ENCODE measurements at regions not wholly inside any gene's neighbourhood (a gene's known extent, or its start where the extent isn't known, plus 50 kb on each side); places are given as distances from the start of the nearest gene placed in this dataset.
A peak's percentile ranks its signal among the peaks of the same experiment; 100 is the strongest.

GRCh38 chr1:90187323-90187585 lies 192.3 kb downstream of the ZNF326 start:
- Histone ChIP-seq H3K27ac (no peak overlapping the region), H3K27me3 (replicated peaks) (no peaks in the 10 kb centered on the region), H3K36me3 (replicated peaks) (no peaks in the 10 kb centered on the region), H3K4me3 (ENCODE audit: low read depth, low read length) (no peak overlapping the region)
- in situ Hi-C loops (cut with HindIII; ENCODE audit: low pct_ligation_motif_present, low sequenced_read_pairs): no loop called here
- DNase-seq: no peak
- no peak for TF ChIP-seq CTCF (IDR thresholded peaks at IDR 0.05; ENCODE audit: low read depth, low read length, missing control alignments)

GRCh38 chr1:90186506-90187322 lies 191.8 kb downstream of the ZNF326 start:
- in situ Hi-C loops (cut with HindIII; ENCODE audit: low pct_ligation_motif_present, low sequenced_read_pairs): no loop called here
- H3K27me3 ChIP-seq (replicated peaks): no peaks in the 10 kb centered on the region
- no peak for DNase-seq
- H3K4me3 ChIP-seq (ENCODE audit: low read depth, low read length): no peak overlapping the region
- no peak for TF ChIP-seq CTCF (IDR thresholded peaks at IDR 0.05; ENCODE audit: low read depth, low read length, missing control alignments)
- no peak overlapping the region for H3K27ac ChIP-seq
- no peaks in the 10 kb centered on the region for H3K36me3 ChIP-seq (replicated peaks)

GRCh38 chr1:90176530-90176929 lies 181.6 kb downstream of the ZNF326 start:
- no peak overlapping the region for H3K27ac ChIP-seq
- H3K27me3 ChIP-seq (replicated peaks): no peaks in the 10 kb centered on the region
- H3K4me3 ChIP-seq (ENCODE audit: low read depth, low read length): no peak overlapping the region
- in situ Hi-C loops (cut with HindIII; ENCODE audit: low pct_ligation_motif_present, low sequenced_read_pairs): no loop called here
- no peak for TF ChIP-seq CTCF (IDR thresholded peaks at IDR 0.05; ENCODE audit: low read depth, low read length, missing control alignments)
- DNase-seq: peak; percentile 3
- H3K36me3 ChIP-seq (replicated peaks): no peaks in the 10 kb centered on the region

- no peak for TF ChIP-seq CTCF (IDR thresholded peaks at IDR 0.05; ENCODE audit: low read depth, low read length, missing control alignments)
- no peak for DNase-seq
- in situ Hi-C loops (cut with HindIII; ENCODE audit: low pct_ligation_motif_present, low sequenced_read_pairs): no loop called here
Observed at GRCh38 chr1:90175490-90176167, 180.7 kb downstream of the ZNF326 start.

GRCh38 chr1:90174246-90174645 lies 179.3 kb downstream of the ZNF326 start:
- no peaks in the 10 kb centered on the region for H3K36me3 ChIP-seq (replicated peaks)
- no peak for TF ChIP-seq CTCF (IDR thresholded peaks at IDR 0.05; ENCODE audit: low read depth, low read length, missing control alignments)
- no peak overlapping the region for H3K4me3 ChIP-seq (ENCODE audit: low read depth, low read length)
- no peak overlapping the region for H3K27ac ChIP-seq
- H3K27me3 ChIP-seq (replicated peaks): no peaks in the 10 kb centered on the region
- in situ Hi-C loops (cut with HindIII; ENCODE audit: low pct_ligation_motif_present, low sequenced_read_pairs): no loop called here
- DNase-seq: no peak

More at GRCh38 chr1:90175490-90176167, 180.7 kb downstream of the ZNF326 start:
- Histone ChIP-seq H3K4me3 (ENCODE audit: low read depth, low read length) (no peak overlapping the region), H3K36me3 (replicated peaks) (no peaks in the 10 kb centered on the region), H3K27me3 (replicated peaks) (no peaks in the 10 kb centered on the region), H3K27ac (no peak overlapping the region)

Measured in brain microvascular endothelial cell (primary cell).